Gastrocnemius medialis (tissue), 4 donors: ENCODE measurements at regions not wholly inside any gene's neighbourhood (a gene's known extent, or its start where the extent isn't known, plus 50 kb on each side); places are given as distances from the start of the nearest gene placed in this dataset.

ENCODE experiments used
- POLR2A ChIP-seq, 2 donors: fragments of 450-650 bp; IDR thresholded peaks; one replicate each; pipeline ENCODE4 v1.6.1; 2017; ENCODE audit warnings: antibody characterized with exemption in 2 of 2, mild to moderate bottlenecking in 2 of 2, moderate library complexity in 2 of 2
- TF ChIP-seq, protein P1 (sequence below), 5 experiments: fragments of 450-650 bp in 3 of 5; fragments of 200-600 bp in 2 of 5; sonication (generic) in 2 of 5; IDR thresholded peaks in 4 of 5; conservative IDR thresholded peaks in 1 of 5; 1 replicate in 4 of 5; 2 replicates in 1 of 5; pipeline ENCODE4 v1.5.1; 2016 to 2019; ENCODE audit warnings: antibody characterized with exemption in 5 of 5, mild to moderate bottlenecking in 3 of 5, moderate library complexity in 3 of 5

DNA sequence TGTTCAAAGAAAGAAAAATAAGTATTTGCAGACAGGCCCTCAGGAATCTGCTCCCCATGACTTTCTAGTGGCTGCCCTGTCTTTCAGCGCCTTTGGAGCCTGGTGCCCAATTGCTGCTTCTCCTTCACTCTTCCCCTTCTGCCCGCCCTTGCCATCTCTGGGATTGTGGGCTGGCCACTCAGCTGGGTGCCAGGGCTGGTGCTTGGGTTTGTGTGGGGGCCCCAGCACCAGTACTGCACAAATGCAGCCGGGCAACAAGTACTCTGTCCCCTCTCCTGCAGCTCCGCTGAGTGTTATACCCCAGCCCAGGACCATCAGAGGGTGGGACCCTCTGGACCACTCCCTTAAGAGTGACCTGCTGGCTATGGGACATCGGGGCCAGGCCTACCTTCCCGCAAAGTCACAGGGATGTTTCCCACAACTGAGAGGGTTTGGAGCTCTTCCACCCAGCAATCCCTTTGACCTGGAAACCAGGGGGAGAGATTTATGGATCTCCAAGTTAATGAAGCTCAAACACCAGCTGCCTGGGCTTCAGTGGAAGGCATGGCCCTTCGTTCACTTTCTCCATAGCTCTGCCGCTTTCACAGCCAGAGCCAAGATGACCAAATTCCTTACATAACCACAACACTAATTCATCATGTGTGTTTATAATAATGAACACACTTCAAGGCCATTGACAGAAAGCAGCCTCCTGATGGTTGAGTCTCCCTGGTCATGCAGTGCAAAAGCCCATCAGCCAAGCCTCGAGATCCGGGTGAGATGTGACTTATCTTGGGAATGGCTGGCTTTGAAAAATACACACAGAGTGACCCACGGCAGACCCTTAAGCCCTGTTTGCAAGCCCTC is 313.9 kb upstream of the ZNF32 start:
- TF ChIP-seq, protein P1, sequence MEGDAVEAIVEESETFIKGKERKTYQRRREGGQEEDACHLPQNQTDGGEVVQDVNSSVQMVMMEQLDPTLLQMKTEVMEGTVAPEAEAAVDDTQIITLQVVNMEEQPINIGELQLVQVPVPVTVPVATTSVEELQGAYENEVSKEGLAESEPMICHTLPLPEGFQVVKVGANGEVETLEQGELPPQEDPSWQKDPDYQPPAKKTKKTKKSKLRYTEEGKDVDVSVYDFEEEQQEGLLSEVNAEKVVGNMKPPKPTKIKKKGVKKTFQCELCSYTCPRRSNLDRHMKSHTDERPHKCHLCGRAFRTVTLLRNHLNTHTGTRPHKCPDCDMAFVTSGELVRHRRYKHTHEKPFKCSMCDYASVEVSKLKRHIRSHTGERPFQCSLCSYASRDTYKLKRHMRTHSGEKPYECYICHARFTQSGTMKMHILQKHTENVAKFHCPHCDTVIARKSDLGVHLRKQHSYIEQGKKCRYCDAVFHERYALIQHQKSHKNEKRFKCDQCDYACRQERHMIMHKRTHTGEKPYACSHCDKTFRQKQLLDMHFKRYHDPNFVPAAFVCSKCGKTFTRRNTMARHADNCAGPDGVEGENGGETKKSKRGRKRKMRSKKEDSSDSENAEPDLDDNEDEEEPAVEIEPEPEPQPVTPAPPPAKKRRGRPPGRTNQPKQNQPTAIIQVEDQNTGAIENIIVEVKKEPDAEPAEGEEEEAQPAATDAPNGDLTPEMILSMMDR (IDR thresholded peaks at IDR 0.05 in 4 of 5, conservative IDR thresholded peaks at IDR 0.05 in 1 of 5): no peak
- no peak for TF ChIP-seq POLR2A (IDR thresholded peaks at IDR 0.05)
